ENCODE measurements at regions not wholly inside any gene's neighbourhood (a gene's known extent, or its start where the extent isn't known, plus 50 kb on each side); places are given as distances from the start of the nearest gene placed in this dataset.
"Not testable (repeated sequence)": the region's sequence is repeated elsewhere in the genome, so short reads cannot be mapped to it uniquely, and the experiment has no call there.

DNA sequence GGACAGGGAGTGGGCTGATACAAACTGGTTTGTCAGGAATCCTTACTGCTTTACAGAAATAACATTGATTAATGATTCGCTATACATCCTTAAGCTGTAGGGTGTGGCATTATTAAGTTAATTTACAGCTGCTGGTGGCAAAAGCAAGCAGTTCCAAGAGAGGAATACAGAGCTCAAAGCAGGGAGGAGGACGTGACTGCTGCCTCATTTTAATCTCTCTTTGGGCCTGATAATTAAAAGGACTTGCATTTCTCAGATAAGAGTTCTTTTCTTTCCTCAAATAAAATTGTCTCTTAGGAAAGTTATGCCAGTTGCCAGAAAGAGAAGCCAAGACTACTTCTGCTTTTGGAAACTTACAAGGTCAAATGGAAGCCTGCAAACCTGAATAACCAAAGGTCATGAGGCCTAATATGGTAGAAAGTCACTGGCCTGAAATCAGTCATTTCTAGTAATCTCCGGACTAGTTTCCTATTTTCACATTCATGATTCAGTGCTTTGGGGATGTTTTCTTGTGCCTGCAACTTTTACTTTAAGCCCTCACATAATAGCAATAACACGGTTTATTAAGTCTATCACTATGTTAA lies 426.2 kb upstream of the SPATA31A3 start:
- H3K4me1 ChIP-seq (ENCODE audit: control insufficient read depth, insufficient read depth, low read length, poor library complexity, severe bottlenecking); H3K36me3 ChIP-seq (ENCODE audit: control insufficient read depth, insufficient read depth, low read length); H3K27ac ChIP-seq (ENCODE audit: low read depth, low read length, severe bottlenecking); H3K4me3 ChIP-seq (ENCODE audit: extremely low read depth, insufficient read depth, low read length, poor library complexity, severe bottlenecking); H3K9me3 ChIP-seq (ENCODE audit: control insufficient read depth, low read length): not testable (repeated sequence)
- no CpG with 5 or more reads among the region's 4 CpGs for WGBS, 2 experiments (ENCODE audit: insufficient coverage in 2 of 2)

DNA sequence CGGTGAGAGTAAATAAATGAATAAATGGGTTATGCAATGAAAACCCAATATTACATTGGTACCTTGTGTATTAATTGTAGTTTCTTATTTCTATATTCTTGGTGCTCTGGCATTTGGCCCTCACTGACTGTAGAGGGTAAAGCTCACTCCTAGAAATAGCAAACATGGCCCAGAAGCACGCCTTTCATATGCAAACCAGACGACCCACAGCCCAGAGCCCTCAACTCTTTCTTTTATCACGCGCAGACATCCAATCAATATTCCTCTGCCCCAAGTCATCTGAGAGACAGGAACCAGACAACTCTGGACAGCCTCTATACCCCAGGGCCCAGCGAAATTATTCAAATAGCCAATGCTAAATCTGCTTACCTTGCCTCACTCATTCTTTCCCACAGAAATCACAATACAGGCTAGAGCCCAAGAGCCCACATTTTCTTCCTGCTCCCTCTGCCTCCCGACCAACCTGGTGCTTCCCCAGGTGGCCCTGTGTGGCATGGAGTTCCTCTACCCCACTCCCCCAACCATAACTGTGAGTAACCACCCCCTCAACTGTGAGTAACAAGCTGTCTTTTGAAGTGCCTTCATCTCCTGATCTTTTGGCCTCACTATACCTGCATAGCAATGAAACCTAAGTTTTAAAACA lies 425.1 kb upstream of the SPATA31A3 start:
- not testable (repeated sequence) for H3K36me3 ChIP-seq (ENCODE audit: control insufficient read depth, insufficient read depth, low read length); H3K9me3 ChIP-seq (ENCODE audit: control insufficient read depth, low read length); H3K4me3 ChIP-seq (ENCODE audit: extremely low read depth, insufficient read depth, low read length, poor library complexity, severe bottlenecking); H3K4me1 ChIP-seq (ENCODE audit: control insufficient read depth, insufficient read depth, low read length, poor library complexity, severe bottlenecking); H3K27ac ChIP-seq (ENCODE audit: low read depth, low read length, severe bottlenecking)
- WGBS, 2 experiments (ENCODE audit: insufficient coverage in 2 of 2): no CpG with 5 or more reads among the region's 7 CpGs

DNA sequence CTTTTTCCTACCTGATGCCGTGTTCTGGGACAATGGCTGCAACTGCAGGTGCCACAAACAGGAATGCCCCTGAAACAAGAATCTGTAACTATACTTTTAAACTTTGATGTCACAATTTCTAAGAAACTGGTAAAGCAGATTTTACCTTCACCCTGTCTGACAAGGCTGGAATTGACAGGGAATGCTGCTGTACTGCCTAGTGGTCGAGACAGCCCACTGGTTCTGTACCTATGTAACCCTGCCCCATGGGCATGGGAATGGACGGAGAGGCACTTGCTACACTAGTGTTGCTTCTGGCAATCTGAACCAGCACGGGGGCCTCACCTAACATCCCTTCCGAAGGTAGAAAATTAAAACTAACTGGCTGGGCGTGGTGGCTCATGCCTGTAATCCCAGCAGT lies 424.3 kb upstream of the SPATA31A3 start:
- not testable (repeated sequence) for H3K36me3 ChIP-seq (ENCODE audit: control insufficient read depth, insufficient read depth, low read length); H3K27ac ChIP-seq (ENCODE audit: low read depth, low read length, severe bottlenecking); H3K4me1 ChIP-seq (ENCODE audit: control insufficient read depth, insufficient read depth, low read length, poor library complexity, severe bottlenecking); H3K9me3 ChIP-seq (ENCODE audit: control insufficient read depth, low read length); H3K4me3 ChIP-seq (ENCODE audit: extremely low read depth, insufficient read depth, low read length, poor library complexity, severe bottlenecking)
- WGBS, 2 experiments (ENCODE audit: insufficient coverage in 2 of 2): no CpG with 5 or more reads among the region's 6 CpGs

DNA sequence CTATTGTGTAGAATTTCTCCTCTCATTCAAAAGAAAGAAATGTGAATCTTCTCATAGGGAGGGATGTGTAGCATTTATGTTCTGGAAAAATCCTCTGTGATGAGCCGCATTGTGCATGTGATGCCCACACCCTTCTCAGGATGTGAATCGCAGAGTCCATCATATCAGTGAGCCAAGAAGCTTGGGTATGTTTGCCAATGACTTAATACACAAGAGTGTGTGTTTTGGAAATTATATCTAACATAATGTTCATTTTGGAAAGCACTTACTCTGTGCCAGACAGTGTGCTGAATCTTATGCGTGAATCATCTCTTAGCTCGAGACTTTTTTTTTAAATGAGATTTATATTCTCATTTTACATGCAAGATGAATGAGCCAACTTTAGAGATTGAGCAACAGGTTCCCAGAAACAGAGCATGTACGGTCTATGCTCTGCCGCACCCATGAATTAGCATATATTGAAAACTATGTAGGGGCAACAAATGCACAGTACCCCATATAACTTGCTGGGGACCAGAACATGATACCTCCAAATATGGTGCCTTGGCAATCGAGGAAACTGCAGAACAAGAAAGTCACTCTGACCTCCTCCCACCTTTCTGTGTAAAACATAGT lies 418.4 kb upstream of the SPATA31A3 start:
- not testable (repeated sequence) for H3K27ac ChIP-seq (ENCODE audit: low read depth, low read length, severe bottlenecking); H3K36me3 ChIP-seq (ENCODE audit: control insufficient read depth, insufficient read depth, low read length); H3K4me1 ChIP-seq (ENCODE audit: control insufficient read depth, insufficient read depth, low read length, poor library complexity, severe bottlenecking); H3K9me3 ChIP-seq (ENCODE audit: control insufficient read depth, low read length); H3K4me3 ChIP-seq (ENCODE audit: extremely low read depth, insufficient read depth, low read length, poor library complexity, severe bottlenecking)
- WGBS, 2 experiments (ENCODE audit: insufficient coverage in 2 of 2): 67% methylated on average over 1 of the region's 7 CpGs; no CpG with 5 or more reads in 1 of the 2 experiments

DNA sequence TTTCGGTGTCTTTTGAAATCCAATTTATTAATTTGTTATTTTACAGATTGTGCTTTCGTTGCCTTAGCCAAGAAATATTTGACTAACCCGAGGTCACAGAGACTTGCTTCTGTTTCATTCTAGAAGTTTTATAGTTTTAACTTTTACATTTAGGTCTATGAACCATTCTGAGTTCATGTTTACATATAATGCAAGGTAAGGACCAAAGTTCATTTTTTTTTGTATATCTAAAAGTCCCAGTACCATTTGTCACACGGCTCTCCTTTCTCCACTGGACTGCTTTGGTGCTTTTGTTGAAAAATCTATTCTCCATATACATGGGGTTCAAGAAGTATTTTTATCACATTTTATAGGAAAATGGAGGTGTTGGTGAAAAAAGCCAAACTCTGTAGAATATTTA lies 411.4 kb upstream of the SPATA31A3 start:
- H3K4me3 ChIP-seq (ENCODE audit: extremely low read depth, insufficient read depth, low read length, poor library complexity, severe bottlenecking); H3K27ac ChIP-seq (ENCODE audit: low read depth, low read length, severe bottlenecking): not testable (repeated sequence)
- no CpG with 5 or more reads among the region's 4 CpGs for WGBS, 2 experiments (ENCODE audit: insufficient coverage in 2 of 2)

DNA sequence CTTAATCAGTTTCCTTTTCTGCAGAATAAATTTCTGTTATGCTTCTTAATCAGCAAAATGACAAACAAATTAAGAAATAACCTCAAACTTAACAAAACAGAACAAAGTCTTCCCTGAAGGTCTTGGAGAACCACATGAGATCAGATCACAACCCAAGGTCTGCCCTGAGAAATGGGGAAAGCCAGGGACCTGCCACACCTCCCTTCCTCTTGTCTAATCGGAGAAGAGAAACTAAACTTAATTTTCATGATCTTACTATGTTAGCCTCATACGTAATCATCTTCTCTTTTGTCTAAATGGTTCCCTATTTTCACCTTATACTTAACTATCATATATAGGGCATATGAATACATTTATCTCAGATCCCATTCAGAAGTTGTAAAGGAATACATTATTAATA lies 405.4 kb upstream of the SPATA31A3 start:
- not testable (repeated sequence) for H3K36me3 ChIP-seq (ENCODE audit: control insufficient read depth, insufficient read depth, low read length); H3K9me3 ChIP-seq (ENCODE audit: control insufficient read depth, low read length); H3K4me1 ChIP-seq (ENCODE audit: control insufficient read depth, insufficient read depth, low read length, poor library complexity, severe bottlenecking); H3K4me3 ChIP-seq (ENCODE audit: extremely low read depth, insufficient read depth, low read length, poor library complexity, severe bottlenecking); H3K27ac ChIP-seq (ENCODE audit: low read depth, low read length, severe bottlenecking)
- no CpG with 5 or more reads among the region's 2 CpGs for WGBS, 2 experiments (ENCODE audit: insufficient coverage in 2 of 2)

More for the DNA sequence above, 411.4 kb upstream of the SPATA31A3 start:
- not testable (repeated sequence) for H3K9me3 ChIP-seq (ENCODE audit: control insufficient read depth, low read length); H3K4me1 ChIP-seq (ENCODE audit: control insufficient read depth, insufficient read depth, low read length, poor library complexity, severe bottlenecking); H3K36me3 ChIP-seq (ENCODE audit: control insufficient read depth, insufficient read depth, low read length)

DNA sequence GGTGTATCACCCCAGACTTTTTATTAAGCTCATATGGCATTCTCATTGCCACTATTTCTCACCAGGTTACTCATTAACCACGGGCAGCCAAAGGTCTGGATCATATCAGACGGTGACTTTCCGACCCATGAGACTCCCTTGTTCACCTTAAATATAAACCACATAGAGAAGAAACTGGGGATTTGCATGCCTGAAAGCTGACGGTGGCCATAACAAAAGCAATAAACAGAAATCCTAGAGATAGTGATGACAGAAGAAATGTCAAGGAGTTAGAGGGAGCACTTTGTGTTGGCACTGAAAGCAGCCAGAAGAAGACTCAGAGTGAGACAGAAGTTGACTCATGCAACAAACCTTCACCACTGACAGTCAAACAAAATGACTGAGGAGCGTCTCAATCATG lies 402.4 kb upstream of the SPATA31A3 start:
- H3K36me3 ChIP-seq (ENCODE audit: control insufficient read depth, insufficient read depth, low read length); H3K4me3 ChIP-seq (ENCODE audit: extremely low read depth, insufficient read depth, low read length, poor library complexity, severe bottlenecking); H3K27ac ChIP-seq (ENCODE audit: low read depth, low read length, severe bottlenecking); H3K9me3 ChIP-seq (ENCODE audit: control insufficient read depth, low read length); H3K4me1 ChIP-seq (ENCODE audit: control insufficient read depth, insufficient read depth, low read length, poor library complexity, severe bottlenecking): not testable (repeated sequence)
- WGBS, 2 experiments (ENCODE audit: insufficient coverage in 2 of 2): no CpG with 5 or more reads among the region's 5 CpGs

DNA sequence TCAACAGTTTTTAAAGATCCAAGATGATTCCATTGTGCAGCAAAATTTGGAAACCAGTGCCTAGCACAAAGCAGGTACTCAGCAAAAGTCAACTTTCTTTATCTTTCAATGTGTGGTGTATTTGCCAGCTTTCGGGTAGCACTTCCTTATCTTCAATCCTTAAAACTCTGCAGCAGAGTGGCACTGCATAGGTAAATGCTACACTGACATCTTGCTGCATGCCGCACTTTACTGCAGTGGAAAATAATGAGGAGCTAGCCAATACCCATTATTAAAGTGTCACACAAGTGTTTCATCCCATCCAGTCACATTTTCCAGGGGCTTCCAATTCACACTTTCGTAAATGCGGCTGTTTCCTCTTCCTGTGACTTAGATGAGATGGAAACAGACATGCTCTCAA lies 401.7 kb upstream of the SPATA31A3 start:
- H3K36me3 ChIP-seq (ENCODE audit: control insufficient read depth, insufficient read depth, low read length); H3K4me1 ChIP-seq (ENCODE audit: control insufficient read depth, insufficient read depth, low read length, poor library complexity, severe bottlenecking); H3K27ac ChIP-seq (ENCODE audit: low read depth, low read length, severe bottlenecking); H3K4me3 ChIP-seq (ENCODE audit: extremely low read depth, insufficient read depth, low read length, poor library complexity, severe bottlenecking); H3K9me3 ChIP-seq (ENCODE audit: control insufficient read depth, low read length): not testable (repeated sequence)
- WGBS, 2 experiments (ENCODE audit: insufficient coverage in 2 of 2): no CpG with 5 or more reads among the region's 4 CpGs

DNA sequence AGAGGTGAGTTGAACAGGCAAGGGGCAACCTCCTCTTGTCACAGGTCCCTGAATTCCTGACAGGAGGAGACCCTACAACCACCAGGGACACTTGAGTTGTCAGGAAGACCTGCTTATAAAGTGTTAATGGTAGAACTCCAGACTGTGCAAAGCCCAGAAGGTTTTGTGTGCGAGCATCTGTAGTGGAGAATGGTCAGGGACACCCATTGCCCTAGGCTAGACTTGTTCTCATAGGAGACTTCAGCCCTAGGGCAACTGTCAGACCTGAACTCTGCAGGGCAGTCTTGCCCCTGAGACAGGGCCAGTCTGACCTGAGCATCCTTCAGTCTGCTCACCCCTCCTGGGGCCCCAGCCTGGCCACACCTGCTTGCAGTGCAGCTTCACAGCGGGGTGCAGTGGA lies 377.3 kb upstream of the SPATA31A3 start:
- H3K4me1 ChIP-seq (ENCODE audit: control insufficient read depth, insufficient read depth, low read length, poor library complexity, severe bottlenecking); H3K36me3 ChIP-seq (ENCODE audit: control insufficient read depth, insufficient read depth, low read length); H3K27ac ChIP-seq (ENCODE audit: low read depth, low read length, severe bottlenecking); H3K4me3 ChIP-seq (ENCODE audit: extremely low read depth, insufficient read depth, low read length, poor library complexity, severe bottlenecking); H3K9me3 ChIP-seq (ENCODE audit: control insufficient read depth, low read length): not testable (repeated sequence)
- no CpG with 5 or more reads among the region's 2 CpGs for WGBS, 2 experiments (ENCODE audit: insufficient coverage in 2 of 2)

DNA sequence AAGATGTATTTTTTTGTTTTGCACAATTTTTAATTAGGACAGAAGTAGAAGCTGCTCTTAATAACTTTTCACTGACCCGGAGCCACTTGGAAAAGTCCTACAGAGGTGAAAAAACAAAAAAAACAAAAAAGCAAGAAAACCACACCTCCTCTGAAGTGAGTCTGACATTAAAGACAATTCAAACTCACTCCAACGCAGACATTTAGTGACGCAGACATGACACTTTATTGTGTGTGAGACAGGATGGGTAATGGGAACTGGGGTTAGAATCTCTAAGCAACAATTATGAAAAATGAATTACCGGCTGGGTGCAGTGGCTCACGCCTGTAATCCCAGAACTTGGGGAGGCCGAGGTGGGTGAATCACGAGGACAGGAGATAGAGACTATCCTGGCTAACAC lies 370.0 kb upstream of the SPATA31A3 start:
- H3K9me3 ChIP-seq (ENCODE audit: control insufficient read depth, low read length); H3K27ac ChIP-seq (ENCODE audit: low read depth, low read length, severe bottlenecking); H3K4me1 ChIP-seq (ENCODE audit: control insufficient read depth, insufficient read depth, low read length, poor library complexity, severe bottlenecking); H3K36me3 ChIP-seq (ENCODE audit: control insufficient read depth, insufficient read depth, low read length); H3K4me3 ChIP-seq (ENCODE audit: extremely low read depth, insufficient read depth, low read length, poor library complexity, severe bottlenecking): not testable (repeated sequence)
- WGBS, 2 experiments (ENCODE audit: insufficient coverage in 2 of 2): no CpG with 5 or more reads among the region's 7 CpGs

DNA sequence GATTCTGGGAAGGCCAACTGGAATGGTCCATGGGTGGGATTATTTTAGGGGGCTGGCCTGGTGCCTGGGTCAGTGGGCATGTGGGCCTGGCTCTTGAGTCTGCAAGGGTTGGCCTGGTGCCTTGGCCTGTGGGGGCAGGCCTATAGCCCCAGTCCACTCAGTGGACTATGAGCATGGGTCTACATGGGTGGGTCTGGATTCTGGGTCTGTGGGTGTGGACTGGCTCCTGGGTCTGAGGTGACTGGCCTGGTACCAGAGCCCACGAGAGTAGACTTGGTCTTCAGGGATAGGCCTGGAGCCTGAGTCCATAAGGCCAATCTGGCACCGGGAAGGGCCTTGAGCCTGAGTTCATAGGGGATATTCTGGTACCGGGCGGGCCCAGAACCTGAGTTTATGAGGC lies 361.6 kb upstream of the SPATA31A3 start:
- H3K36me3 ChIP-seq (ENCODE audit: control insufficient read depth, insufficient read depth, low read length); H3K9me3 ChIP-seq (ENCODE audit: control insufficient read depth, low read length); H3K4me1 ChIP-seq (ENCODE audit: control insufficient read depth, insufficient read depth, low read length, poor library complexity, severe bottlenecking); H3K4me3 ChIP-seq (ENCODE audit: extremely low read depth, insufficient read depth, low read length, poor library complexity, severe bottlenecking); H3K27ac ChIP-seq (ENCODE audit: low read depth, low read length, severe bottlenecking): not testable (repeated sequence)
- whole genome bisulfite sequencing, 2 experiments (ENCODE audit: insufficient coverage in 2 of 2): no CpG with 5 or more reads among the region's 4 CpGs
